A549 (cell line): ENCODE measurements at regions not wholly inside any gene's neighbourhood (a gene's known extent, or its start where the extent isn't known, plus 50 kb on each side); places are given as distances from the start of the nearest gene placed in this dataset.

Experiments used
- CTCF ChIP-seq: fragments of >200 bp; sonication (Bioruptor Twin); formaldehyde crosslinking; IDR thresholded peaks from 3 replicates; pipeline ENCODE4 v1.5.1; 2016
- RNF2 ChIP-seq: fragments of 200-600 bp; sonication (generic); IDR thresholded peaks from 2 replicates; pipeline ENCODE4 v1.6.1; 2016; ENCODE audit warnings: low read depth, mild to moderate bottlenecking, antibody characterized with exemption, moderate library complexity, borderline replicate concordance
- ZFP36 ChIP-seq: fragments of 450-650 bp; IDR thresholded peaks from 2 replicates; pipeline ENCODE4 v1.6.1; 2014; ENCODE audit warnings: borderline replicate concordance; ENCODE audit not compliant: partially characterized antibody

- TF ChIP-seq RNF2 (no peak), ZFP36 (no peak), CTCF (no peak)
Measured at GRCh38 chr2:234391625-234392024, 105.3 kb downstream of the ARL4C start.
